Gastroesophageal sphincter (tissue), 4 donors: ENCODE measurements at regions not wholly inside any gene's neighbourhood (a gene's known extent, or its start where the extent isn't known, plus 50 kb on each side); places are given as distances from the start of the nearest gene placed in this dataset.
"Not testable (repeated sequence)": the region's sequence is repeated elsewhere in the genome, so short reads cannot be mapped to it uniquely, and the experiment has no call there.

Source experiments
- ATAC-seq: fragments of 150-250 bp; one replicate; pipeline ENCODE4 v1.9.1; 2016; ENCODE audit warnings: mild to moderate bottlenecking, moderate library complexity
- H3K27ac ChIP-seq, 4 donors: fragments of 200-600 bp; sonication (generic) in 3 of 4; 1 replicate in 3 of 4; 2 replicates in 1 of 4; pipeline ENCODE4 v1.5.1; 2016 to 2019
- H3K27me3 ChIP-seq: fragments of 200-600 bp; sonication (generic); one replicate; pipeline ENCODE4 v1.5.1; 2019
- H3K36me3 ChIP-seq, 2 donors: fragments of 200-600 bp; sonication (generic); one replicate each; pipeline ENCODE4 v1.5.1; 2019; ENCODE audit warnings: control low read depth in 1 of 2
- H3K4me1 ChIP-seq, 3 donors: fragments of 200-600 bp; sonication (generic); 1 replicate in 2 of 3; 2 replicates in 1 of 3; pipeline ENCODE4 v1.5.1; 2016 to 2019; ENCODE audit warnings: control low read depth in 2 of 3
- H3K4me3 ChIP-seq, 2 donors: fragments of 200-600 bp; sonication (generic); one replicate each; pipeline ENCODE4 v1.5.1; 2019; ENCODE audit warnings: mild to moderate bottlenecking in 1 of 2, moderate library complexity in 1 of 2
- H3K9me3 ChIP-seq, 3 donors: fragments of 200-600 bp; sonication (generic); one replicate each; pipeline ENCODE4 v1.5.1; 2017 to 2019; ENCODE audit warnings: control low read depth in 2 of 3
- EP300 ChIP-seq: sonication (generic); formaldehyde crosslinking; IDR thresholded peaks from one replicate; pipeline ENCODE4 v1.6.1; 2017; ENCODE audit warnings: antibody characterized with exemption, mild to moderate bottlenecking
- POLR2A ChIP-seq, 2 donors: fragments of 450-650 bp; IDR thresholded peaks; one replicate each; pipeline ENCODE4 v1.6.1; 2017; ENCODE audit warnings: antibody characterized with exemption in 2 of 2, mild to moderate bottlenecking in 2 of 2, moderate library complexity in 1 of 2
- POLR2AphosphoS5 ChIP-seq: sonication (generic); formaldehyde crosslinking; IDR thresholded peaks from one replicate; pipeline ENCODE4 v1.6.1; 2017; ENCODE audit warnings: antibody characterized with exemption
- WGBS, 2 donors: methylation state at CpG; one replicate each; pipeline ENCODE4 v1.1.5; 2018; ENCODE audit warnings: low coverage in 1 of 2; 5-methylcytosine and 5-hydroxymethylcytosine counted together
- TF ChIP-seq, protein P1 (sequence below), 4 experiments: fragments of 200-600 bp in 2 of 4; fragments of 450-650 bp in 2 of 4; sonication (generic) in 1 of 4; IDR thresholded peaks; one replicate each; pipeline ENCODE4 v1.5.1; 2017 to 2019; ENCODE audit warnings: antibody characterized with exemption in 4 of 4, mild to moderate bottlenecking in 2 of 4, moderate library complexity in 2 of 4

DNA sequence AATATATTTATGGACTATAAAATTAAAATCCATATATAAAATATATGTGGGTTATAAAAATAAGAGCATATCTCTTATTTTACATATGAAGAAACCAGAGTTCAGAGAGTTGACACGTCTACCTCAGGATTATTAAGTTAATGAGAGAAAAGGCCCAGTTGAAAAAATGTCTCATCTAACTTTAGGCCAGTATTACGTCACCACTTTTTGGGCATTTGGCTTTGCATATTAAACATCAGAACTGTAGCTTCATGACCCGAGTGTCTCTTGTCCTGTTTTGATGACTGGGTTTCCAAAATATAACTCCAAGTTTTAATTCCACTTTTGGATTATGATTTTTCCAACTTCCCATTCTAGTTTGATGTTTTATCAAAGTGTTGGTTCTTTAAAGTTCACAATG lies 1026.1 kb downstream of the SLC6A15 start:
- Histone ChIP-seq H3K4me1 (no peaks in the 10 kb centered on the region), H3K27ac (no peak overlapping the region)
- 79 to 81% methylated on average over 3 of the region's 3 CpGs for WGBS, 2 donors

DNA sequence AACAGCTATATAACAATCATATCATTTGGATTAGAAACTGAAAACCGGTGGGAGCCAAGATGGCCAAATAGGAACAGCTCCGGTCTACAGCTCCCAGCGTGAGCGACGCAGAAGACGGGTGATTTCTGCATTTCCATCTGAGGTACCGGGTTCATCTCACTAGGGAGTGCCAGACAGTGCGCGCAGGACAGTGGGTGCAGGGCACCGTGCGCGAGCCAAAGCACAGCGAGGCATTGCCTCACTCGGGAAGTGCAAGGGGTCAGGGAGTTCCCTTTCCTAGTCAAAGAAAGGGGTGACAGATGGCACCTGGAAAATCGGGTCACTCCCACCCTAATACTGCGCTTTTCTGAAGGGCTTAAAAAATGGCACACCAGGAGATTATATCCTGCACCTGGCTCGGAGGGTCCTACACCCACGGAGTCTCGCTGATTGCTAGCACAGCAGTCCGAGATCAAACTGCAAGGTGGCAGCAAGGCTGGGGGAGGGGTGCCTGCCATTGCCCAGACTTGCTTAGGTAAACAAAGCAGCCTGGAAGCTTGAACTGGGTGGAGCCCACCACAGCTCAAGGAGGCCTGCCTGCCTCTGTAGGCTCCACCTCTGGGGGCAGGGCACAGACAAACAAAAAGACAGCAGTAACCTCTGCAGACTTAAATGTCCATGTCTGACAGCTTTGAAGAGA lies 1041.5 kb downstream of the SLC6A15 start:
- WGBS, 2 donors: 98 to 100% methylated on average over 7 to 13 of the region's 20 CpGs
- H3K4me1 ChIP-seq, H3K27me3 ChIP-seq, H3K27ac ChIP-seq, H3K9me3 ChIP-seq, H3K36me3 ChIP-seq, ATAC-seq, H3K4me3 ChIP-seq: not testable (repeated sequence)

More for the DNA sequence above, 1026.1 kb downstream of the SLC6A15 start:
- Histone ChIP-seq H3K9me3 (no peaks in the 10 kb centered on the region), H3K4me3 (no peak overlapping the region), H3K27me3 (no peaks in the 10 kb centered on the region), H3K36me3 (no peaks in the 10 kb centered on the region)
- TF ChIP-seq POLR2AphosphoS5: no peak
- no peak for TF ChIP-seq POLR2A (IDR thresholded peaks at IDR 0.05)
- no peak for TF ChIP-seq EP300
- TF ChIP-seq, protein P1, sequence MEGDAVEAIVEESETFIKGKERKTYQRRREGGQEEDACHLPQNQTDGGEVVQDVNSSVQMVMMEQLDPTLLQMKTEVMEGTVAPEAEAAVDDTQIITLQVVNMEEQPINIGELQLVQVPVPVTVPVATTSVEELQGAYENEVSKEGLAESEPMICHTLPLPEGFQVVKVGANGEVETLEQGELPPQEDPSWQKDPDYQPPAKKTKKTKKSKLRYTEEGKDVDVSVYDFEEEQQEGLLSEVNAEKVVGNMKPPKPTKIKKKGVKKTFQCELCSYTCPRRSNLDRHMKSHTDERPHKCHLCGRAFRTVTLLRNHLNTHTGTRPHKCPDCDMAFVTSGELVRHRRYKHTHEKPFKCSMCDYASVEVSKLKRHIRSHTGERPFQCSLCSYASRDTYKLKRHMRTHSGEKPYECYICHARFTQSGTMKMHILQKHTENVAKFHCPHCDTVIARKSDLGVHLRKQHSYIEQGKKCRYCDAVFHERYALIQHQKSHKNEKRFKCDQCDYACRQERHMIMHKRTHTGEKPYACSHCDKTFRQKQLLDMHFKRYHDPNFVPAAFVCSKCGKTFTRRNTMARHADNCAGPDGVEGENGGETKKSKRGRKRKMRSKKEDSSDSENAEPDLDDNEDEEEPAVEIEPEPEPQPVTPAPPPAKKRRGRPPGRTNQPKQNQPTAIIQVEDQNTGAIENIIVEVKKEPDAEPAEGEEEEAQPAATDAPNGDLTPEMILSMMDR (IDR thresholded peaks at IDR 0.05): no peak
- no peak for ATAC-seq

DNA sequence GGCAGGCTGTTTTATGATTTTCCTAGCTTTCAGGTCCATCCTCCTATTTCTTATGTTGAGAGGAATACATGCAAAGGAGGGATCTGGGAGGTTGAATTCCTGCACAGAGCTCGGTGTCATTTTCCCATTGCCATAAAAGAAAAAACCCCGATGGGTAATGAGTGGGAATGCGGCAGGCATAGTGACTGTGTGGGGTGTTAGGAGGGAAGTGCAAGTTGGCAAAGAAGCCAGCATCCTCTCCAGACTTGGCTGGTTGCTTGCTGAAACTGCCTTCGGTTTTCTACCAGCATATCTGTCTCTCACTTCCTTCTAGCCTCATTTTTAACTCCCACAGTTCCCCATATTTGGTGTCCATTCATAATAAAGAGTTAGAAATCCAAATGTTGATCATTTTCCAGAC lies 1046.1 kb downstream of the SLC6A15 start:
- ATAC-seq: no peak
- no peak overlapping the region for H3K4me3 ChIP-seq
- H3K27me3 ChIP-seq: no peaks in the 10 kb centered on the region
- no peaks in the 10 kb centered on the region for H3K4me1 ChIP-seq
- H3K27ac ChIP-seq: no peak overlapping the region
- H3K36me3 ChIP-seq: no peaks in the 10 kb centered on the region
- no peak for TF ChIP-seq EP300
- no peak for TF ChIP-seq POLR2AphosphoS5
- TF ChIP-seq POLR2A (IDR thresholded peaks at IDR 0.05): no peak
- TF ChIP-seq, protein P1 (IDR thresholded peaks at IDR 0.05): no peak
- H3K9me3 ChIP-seq: no peaks in the 10 kb centered on the region
- 71 to 84% methylated on average over 4 of the region's 4 CpGs for WGBS, 2 donors

DNA sequence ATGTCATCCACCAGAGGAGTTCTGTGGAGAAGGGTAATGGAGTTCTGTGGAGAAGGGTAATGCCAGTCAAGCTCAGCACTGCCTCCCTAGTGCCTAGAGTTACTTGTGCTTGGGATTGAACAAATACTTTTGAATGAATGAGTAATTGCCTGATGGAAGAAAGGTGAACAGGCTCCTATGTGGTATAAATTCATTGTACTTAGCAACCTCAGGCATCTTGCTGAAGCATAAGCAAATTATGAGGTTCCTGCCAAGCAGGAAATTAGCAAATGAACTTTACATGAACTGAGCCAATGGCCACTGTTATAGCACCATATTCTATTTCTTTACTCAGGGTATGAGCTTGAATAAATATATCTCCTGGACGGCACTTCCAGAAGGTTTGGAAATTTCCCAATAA lies 1047.2 kb downstream of the SLC6A15 start:
- Histone ChIP-seq H3K9me3 (no peaks in the 10 kb centered on the region), H3K27me3 (no peaks in the 10 kb centered on the region), H3K4me3 (no peak overlapping the region), H3K36me3 (no peaks in the 10 kb centered on the region), H3K4me1 (no peaks in the 10 kb centered on the region), H3K27ac (no peak overlapping the region)
- no peak for ATAC-seq
- no peak for TF ChIP-seq POLR2AphosphoS5
- TF ChIP-seq POLR2A (IDR thresholded peaks at IDR 0.05): no peak
- TF ChIP-seq, protein P1 (IDR thresholded peaks at IDR 0.05): no peak
- no peak for TF ChIP-seq EP300
- WGBS, 2 donors: 50 to 83% methylated on average over 1 of the region's 1 CpG

DNA sequence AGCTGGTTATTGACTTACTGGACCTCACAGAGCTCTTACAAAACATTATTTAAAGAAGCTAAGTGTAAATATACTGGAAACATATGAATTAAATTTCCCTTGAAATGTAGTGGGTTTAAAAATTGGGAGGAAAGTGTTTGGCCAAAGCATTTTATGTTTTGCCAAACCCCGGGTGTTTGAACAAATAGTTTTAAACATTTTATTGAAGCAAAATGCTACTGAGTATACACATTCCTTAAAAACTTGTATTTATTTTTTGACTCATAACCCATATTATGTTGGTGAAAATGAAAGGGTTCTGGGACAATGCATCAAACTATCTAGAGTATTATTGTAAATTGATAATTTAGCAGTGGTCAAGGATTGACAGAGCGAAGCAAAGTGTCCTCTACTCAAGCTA lies 1048.5 kb downstream of the SLC6A15 start:
- no peak for TF ChIP-seq POLR2A (IDR thresholded peaks at IDR 0.05)
- no peaks in the 10 kb centered on the region for H3K36me3 ChIP-seq
- H3K4me3 ChIP-seq: no peak overlapping the region
- H3K4me1 ChIP-seq: no peaks in the 10 kb centered on the region
- H3K9me3 ChIP-seq: no peaks in the 10 kb centered on the region
- H3K27me3 ChIP-seq: no peaks in the 10 kb centered on the region
- 79 to 88% methylated on average over 2 of the region's 2 CpGs for WGBS, 2 donors
- no peak for ATAC-seq
- H3K27ac ChIP-seq: no peak overlapping the region

DNA sequence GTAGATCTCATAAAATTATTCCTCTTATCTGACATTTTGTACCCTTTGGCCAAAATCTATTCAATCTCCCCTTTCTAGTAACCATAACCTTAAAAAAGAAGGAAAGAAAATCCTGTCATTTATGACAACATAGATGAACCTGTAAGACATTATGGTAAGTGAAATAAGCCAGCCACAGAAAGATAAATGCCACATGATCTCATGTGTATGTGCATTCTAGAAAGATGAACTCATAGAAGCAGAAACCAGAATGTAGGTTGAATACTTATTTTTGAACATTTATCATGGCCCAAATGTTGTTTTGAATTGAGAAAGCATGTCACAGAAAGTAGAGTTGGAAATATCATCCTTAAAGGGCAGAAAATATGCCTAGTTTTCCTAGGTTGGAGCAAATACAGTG lies 1053.6 kb downstream of the SLC6A15 start:
- Histone ChIP-seq H3K36me3 (no peaks in the 10 kb centered on the region), H3K9me3 (peaks cover 0 to 34% (median 0%) of the 10 kb centered on the region in 3 donors), H3K27ac (no peak overlapping the region), H3K4me3 (no peak overlapping the region), H3K27me3 (no peaks in the 10 kb centered on the region), H3K4me1 (no peaks in the 10 kb centered on the region)
- no peak for ATAC-seq
- TF ChIP-seq POLR2AphosphoS5 (no peak), POLR2A (IDR thresholded peaks at IDR 0.05) (no peak), EP300 (no peak)
- TF ChIP-seq, protein P1 (IDR thresholded peaks at IDR 0.05): no peak
